Endothelial cell of hepatic sinusoid (primary cell): ENCODE measurements at regions not wholly inside any gene's neighbourhood (a gene's known extent, or its start where the extent isn't known, plus 50 kb on each side); places are given as distances from the start of the nearest gene placed in this dataset.
"Not testable (repeated sequence)": the region's sequence is repeated elsewhere in the genome, so short reads cannot be mapped to it uniquely, and the experiment has no call there.

Source experiments
- in situ Hi-C: cut with HindIII; loops from 2 replicates; pipeline ENCODE4 v1.10.0; 2017; ENCODE audit warnings: low sequenced_read_pairs

DNA sequence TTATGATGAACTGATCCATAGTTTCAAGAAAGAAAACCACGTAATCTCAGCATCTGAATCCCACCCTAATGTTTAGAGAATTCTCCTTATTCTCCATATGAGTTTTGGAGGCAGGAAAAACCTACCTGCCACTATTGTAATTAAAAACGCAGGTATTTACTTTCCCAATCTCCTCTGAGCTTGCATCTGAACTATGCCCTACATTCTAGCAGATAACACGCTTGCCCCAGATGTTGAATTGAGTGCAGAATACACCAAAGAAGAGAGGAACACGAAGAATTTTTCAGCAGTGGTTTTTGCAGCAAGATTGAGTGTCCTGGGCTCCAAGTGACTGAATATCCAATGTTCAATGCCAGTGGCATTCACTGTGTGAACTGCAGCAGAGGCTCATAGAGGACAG is 182.4 kb downstream of the COX18 start:
- in situ Hi-C loops, result no loop called here

DNA sequence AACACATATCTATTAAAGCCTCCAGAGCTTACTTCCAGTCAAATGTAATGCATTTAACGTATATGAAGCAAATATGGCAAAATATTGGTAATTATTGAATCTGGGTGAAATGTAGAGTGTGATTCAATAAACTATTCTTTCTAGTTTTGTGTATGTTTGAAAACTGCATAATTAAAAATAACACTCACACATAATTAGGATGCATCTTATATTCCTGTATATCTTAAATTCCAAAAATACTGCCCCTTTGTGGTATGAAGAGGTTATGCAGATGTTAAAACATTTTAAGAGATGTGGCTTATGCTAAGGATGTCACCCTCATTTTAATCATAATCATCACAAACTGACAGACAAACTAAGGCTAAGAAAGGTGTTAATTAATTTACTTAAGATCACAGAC is 182.9 kb downstream of the COX18 start:
- in situ Hi-C loops, result no loop called here

DNA sequence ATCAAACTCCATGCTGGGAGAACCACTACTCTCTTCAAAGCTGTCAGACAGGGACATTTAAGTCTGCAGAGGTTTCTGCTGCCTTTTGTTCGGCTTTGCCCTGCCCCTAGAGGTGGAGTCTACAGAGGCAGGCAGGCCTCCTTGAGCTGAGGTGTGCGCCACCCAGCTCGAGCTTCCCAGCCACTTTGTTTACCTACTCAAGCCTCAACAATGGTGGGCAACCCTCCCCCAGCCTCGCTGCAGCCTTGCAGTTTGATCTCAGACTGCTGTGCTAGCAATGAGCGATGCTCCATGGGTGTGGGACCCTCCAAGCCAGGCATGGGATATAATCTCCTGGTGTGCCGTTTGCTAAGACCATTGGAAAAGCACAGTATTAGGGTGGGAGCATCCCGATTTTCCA is 185.3 kb downstream of the COX18 start:
- in situ Hi-C loops, result not testable (repeated sequence)

DNA sequence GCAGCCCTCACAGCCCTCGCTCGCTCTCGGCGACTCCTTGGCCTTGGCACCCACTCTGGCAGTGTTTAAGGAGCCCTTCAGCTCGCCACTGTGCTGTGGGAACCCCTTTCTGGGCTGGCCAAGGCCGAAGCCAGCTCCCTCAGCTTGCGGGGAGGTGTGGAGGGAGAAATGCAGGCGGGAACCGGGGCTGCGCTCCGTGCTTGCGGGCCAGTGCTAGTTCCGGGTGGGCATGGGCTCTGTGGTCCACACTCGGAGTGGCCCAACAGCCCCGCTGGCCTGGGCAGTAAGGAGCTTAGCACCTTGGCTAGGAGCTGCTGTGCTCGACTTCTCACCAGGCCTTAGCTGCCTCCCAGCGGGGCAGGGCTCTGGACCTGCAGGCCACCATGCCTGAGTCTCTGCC is 192.6 kb downstream of the COX18 start:
- in situ Hi-C loops, result no loop called here

DNA sequence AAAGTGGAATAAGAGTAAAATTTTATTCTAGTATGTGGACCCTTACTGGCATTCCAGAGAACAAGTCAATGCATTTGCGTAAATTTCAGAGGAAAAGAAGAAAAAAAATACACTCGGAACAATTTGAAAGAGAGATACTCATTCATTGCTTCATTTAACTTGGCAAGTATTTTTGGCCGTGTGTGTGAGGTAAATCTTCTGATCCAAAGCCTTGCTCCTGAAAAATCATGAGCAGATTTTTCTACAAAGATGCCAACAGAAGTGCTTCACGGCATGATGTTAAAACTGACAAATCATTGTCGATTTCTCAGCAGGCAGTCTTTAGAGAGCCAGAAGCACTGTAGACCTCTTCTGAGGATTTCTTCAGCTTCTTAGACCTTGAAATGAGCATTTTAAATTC is 194.0 kb downstream of the COX18 start:
- in situ Hi-C loops, result no loop called here

DNA sequence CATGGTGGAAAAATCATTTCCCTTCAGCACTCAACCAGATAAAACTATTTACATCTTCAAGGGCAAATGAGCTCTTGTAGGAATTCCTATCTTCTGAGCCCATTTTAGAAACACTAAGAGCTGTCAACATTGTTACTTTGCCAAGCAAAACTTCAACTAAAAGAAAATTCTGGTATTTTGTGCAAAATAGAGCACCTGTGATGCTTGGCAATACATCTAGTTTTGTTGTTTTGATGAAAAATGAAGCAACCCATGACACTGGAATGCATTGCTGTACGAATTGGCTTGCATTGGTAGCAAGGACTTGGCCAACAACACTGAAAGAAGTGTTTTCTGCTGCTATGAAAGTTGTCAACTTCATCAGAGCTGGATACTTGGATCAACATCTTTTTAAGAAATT is 194.4 kb downstream of the COX18 start:
- in situ Hi-C loops, result no loop called here

DNA sequence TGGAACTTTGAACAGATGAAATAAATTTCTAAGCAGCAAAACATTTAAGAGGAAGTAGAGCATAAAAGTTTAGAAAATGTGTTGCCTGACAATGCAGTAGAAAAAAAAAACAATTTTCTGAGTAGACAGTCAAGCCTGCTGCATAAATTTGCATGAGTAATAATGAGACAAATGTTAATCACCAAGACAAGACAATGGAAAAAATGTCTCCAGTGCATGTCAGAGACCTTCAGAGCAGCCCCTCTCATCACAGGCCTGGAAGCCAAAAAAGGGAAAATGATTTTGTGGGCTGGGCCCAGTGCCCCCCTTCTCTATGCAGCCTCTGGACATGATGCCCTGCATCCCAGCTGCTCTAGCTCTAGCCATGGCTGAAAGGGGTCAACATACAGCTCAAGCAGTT is 204.6 kb downstream of the COX18 start:
- in situ Hi-C loops, result no loop called here

DNA sequence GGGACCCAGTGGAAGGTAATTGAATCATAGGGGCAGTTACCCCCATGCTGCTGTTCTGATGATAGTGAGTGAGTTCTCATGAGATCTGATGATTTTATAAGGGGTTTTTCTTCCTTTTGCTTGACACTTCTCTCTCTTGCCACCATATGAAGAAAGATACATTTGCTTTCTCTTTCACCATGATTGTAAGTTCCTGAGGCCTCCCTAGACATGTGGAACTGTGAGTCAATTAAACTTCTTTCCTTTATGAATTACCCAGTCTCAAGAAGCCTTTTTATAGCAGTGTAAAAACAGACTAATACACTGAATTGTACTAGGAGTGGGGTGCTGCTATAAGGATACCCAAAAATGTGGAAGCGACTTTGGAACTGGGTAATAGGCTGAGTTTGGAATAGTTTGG is 205.2 kb downstream of the COX18 start:
- in situ Hi-C loops, result not testable (repeated sequence)

DNA sequence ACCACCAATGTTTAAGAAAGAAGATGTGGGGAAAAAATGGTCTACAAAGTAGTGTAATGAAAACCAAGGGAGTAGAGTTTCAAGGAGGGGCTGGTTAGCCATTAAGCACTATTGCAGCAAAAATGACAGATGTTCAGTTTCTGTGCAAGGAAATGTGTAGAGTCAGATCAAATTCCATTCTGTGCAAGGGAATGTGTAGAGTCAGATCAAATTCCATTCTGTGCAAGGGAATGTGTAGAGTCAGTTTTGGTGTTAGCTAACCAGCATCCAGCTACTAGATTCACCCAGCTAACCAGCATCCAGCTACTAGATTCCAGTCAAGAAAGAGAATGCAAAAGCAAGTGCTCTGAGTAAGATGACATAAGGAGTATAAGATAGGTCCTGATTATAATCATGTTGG is 208.8 kb downstream of the COX18 start:
- in situ Hi-C loops, result no loop called here

DNA sequence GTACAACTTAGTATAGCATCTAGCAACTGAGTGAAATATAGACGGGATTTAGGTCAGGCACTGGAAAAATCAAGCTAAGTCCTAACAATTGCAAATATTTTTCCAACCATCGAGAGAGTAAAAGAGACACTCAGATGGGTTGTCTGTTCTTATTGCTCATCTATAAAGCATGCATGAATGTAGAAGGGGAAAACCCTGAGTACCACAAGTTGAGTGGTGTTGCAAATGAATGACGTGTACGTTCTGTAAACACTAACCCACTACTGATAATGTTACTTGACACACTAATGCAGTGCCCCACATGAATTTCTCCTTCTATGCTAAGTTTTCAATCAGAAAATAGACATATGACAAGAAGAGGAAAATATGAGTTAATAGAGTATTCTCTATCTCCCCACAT is 211.2 kb downstream of the COX18 start:
- in situ Hi-C loops, result no loop called here

DNA sequence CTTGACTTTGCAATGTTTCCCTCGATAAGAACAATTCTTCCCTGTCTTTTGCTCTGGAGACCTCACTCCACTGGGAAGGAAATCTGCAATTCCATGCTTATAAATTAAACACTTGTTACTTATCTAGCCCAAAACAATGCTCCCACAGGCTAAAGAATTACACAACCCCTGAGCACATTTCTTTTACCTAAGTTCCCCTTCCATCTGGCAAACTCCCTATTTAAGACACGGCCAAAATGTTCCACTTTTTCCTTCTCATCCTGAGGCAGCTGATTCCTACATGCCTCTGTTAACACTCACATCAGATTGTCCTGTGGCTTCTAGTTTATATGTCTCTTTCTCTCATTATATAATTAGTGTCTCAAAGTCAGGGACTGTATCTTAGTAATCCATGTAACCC is 211.7 kb downstream of the COX18 start:
- in situ Hi-C loops, result no loop called here

DNA sequence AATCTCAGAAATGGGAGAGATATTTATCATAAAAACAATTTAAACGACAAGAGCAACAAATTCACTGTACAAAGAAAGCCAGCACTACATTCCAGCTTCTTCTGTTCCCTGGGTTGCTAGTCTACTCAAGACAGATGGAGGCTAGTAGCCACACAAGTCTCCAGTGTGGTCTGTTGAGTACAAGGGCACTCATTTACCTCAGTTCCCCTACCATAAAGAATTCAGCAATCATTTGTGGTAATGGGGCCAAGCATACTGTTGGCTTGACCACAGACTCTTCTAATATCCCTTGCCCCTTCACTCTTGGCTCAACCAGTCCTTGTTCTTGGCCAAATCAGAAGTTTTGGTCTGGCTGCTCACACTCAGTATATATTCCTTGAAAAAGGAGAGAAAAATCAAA is 212.3 kb downstream of the COX18 start:
- in situ Hi-C loops, result no loop called here

DNA sequence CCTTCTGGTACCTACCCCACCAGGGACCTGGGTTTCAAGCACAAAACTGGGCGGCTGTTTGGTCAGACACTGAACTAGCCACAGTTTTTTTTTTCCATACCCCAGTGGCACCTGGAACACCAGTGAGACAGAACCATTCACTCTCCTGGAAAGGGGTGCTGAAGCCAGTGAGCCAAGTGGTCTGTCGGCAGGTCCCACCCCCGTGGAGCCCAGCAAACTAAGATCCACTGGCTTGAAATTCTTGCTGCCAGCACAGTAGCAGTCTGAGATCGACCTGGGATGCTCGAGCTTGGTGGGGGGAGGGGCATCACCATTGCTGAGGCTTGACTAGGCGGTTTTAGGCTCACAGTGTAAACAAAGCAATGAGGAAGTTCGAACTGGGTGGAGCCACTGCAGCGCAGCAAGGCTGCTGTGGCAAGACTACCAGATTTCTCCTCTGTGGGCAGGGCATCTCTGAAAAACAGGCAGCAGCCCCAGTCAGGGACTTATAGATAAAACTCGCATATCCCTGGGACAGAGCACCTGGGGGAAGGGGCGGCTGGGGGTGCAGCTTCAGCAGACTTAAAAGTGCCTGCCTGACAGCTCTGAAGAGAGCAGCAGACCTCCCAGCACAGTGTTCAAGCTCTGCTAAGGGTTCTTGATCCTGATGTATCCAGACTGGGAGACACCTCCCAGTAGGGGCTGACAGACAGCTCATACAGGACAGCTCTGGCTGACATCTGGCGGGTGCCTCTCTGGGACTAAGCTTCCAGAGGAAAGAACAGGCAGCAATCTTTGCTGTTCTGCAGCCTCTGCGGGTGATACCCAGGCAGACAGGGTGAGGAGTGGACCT is 223.0 kb downstream of the COX18 start:
- in situ Hi-C loops, result no loop called here

DNA sequence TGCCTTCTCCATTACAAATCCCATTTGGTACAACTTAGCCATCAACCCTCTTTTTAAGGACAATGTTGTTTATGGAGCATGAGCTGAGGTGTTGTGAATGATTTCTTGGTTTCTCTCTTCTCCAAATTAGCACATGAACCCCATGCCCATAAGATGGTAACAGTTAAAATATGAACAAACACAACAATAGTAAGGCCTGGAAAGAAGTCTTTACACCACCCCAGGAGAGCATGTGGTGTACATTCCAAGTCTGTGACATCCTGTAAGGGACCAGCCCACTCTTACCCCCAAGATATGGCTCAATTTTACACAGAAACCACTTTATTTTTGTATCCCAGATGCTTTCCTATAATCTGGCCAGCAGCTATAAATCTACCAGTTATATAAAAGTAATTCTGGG is 226.1 kb downstream of the COX18 start:
- in situ Hi-C loops, result no loop called here

DNA sequence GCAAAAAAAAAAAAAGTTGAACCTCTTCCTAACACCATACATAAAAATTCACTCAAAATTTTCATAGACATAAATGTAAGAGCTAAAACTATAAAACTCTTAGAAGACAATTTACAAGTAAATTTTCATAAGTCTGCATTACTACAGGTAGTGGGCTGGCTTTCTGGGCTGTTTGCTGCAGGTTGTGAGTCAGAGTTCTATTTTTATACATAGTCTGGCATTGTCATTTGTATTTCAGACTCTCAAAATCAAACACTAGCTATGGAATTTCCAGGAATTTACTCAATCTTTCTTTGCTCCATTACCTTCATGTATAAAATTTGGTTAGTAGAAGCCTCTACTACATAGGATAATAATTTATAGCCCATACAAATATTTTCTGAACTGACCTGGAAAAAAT is 227.2 kb downstream of the COX18 start:
- in situ Hi-C loops, result no loop called here

DNA sequence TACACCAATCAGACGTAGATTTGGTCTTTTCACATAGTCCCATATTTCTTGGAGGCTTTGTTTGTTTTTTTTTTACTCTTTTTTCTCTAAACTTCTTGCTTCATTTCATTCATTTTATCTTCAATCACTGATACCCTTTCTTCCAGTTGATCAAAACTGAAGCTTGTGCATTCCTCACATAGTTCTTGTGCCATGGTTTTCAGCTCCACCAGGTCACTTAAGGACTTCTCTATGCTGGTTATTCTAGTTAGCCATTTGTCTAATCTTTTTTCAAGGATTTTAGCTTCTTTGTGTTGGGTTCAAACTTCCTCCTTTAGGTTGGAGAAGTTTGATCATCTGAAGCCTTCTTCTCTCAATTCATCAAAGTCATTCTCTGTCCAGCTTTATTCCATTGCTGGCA is 229.3 kb downstream of the COX18 start:
- in situ Hi-C loops, result not testable (repeated sequence)

DNA sequence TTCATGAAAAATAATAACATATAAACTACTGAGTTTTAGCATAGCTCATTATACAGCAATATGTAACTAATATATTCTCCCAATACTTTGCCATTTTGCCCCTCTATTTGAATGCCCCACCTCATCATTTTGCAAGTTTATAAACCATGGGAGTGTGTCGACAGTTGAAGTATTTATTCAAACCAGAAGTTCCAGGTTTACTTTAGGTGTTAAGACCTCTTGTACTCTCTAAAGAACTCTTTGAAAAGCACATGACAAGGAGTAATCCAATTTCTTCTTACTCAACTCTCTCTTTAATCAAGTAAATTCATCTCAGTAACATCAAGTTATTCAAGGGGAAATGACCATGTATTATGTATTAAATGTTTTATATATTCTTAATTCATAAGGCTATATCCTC is 240.7 kb downstream of the COX18 start:
- in situ Hi-C loops, result no loop called here

DNA sequence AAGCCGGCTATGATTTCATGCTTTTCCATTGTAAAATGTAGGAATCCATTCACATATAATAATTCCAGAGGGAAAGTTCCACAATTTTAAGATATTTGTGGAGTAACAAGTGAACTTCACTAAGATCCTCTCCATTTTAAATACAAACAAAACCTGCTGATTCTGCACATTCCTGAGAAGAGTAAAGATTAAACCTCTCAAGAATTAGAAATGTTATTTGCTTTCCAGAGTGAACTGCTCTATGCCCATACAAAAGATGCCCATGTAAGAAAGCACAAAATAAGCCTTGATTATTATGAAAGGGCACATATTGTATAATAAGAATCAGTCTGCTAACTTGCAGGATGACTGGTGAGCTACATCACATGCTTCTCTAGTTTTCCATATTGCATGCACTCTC is 241.5 kb downstream of the COX18 start:
- in situ Hi-C loops, result no loop called here

DNA sequence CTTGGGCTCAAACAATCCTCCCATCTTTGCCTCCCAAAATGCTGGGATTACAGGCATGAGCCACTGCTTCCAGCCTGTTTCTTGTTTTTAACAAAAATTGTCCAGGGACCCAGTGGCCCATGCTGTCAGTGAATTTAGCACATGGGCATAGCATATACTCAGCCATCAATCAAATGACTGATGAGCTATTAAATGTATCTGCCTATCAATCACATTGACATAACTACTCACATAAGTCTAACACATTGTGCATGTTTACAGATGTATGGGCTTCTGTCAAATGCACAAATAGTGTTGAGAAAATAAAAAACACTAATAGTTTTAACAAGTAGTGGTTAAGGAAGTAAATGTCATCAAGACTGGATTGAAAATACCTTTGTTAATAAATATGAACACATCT is 249.4 kb downstream of the COX18 start:
- in situ Hi-C loops, result no loop called here

DNA sequence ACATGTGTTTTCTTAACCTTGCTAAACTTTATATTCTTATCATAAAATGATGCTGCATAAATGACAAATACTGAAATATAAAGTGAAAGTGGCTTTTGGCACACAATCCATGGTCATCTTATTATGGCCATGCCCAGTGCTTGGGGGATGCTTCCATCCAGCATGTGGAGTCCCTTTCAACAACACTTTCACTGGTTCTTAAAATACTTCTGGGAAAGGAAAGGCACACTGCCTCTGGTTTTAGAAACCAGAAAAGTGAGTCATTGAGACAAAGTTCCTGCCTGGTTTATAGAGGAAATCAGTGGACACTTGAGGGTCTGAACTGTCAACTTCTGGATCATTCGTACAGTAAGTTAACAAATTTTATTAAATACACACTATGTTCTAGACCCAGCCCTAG is 248.0 kb upstream of the ADAMTS3 start:
- in situ Hi-C loops, result no loop called here

DNA sequence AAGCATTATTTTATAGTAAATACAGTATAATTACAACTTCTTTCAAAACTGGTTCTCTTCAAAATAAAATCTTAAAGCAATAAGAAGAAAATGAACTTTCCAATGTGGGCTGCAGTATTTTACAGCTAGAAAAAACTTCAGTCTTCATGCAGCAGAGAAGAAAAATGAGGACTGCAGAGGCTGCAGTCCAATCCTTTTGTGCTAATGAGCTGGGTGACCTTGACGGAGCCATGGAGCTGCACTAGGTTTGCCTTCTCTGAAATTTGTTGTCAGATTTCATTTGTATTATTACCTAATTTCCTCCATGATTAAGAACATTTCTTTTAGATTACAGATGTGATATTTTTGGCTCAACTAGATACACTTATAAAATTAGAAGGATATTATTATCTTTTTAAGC is 245.2 kb upstream of the ADAMTS3 start:
- in situ Hi-C loops, result no loop called here

DNA sequence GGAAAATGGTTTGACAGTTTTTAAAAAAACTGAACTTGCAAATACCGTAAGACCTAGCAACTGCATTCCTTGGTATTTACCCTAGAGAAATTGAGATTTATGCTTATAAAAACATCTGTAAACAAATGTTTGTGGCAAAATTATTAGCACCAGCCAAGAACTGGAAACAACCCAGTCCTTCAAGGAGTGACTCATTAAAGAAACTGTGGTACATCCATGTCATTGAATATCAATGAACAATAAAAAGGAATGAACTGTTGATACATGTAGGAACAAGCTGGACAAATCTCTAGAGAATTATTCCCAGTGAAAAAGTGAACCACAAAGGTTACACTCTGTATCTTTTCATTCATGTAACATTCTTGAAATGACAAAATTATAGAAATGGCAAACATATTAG is 240.2 kb upstream of the ADAMTS3 start:
- in situ Hi-C loops, result no loop called here

DNA sequence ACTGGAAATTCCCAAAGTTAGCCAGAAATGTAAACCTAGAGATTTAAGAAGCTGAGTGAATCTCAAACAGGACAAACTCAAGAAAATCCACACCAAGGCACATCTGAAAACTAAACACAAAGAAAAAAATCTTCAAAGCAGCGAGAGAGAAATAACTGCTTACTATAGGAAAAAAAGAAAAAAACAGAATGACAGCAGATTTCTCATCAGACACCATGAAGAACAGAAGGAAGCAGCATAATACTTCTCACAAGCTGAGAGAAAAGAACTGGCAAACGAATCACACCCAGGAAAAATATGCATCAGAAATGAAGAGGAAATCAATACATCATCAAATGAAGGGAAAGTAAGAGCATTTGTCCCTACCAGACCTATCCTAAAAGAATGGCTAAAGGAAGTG is 236.3 kb upstream of the ADAMTS3 start:
- in situ Hi-C loops, result no loop called here
